Fibroblast of skin of scalp (primary cell): ENCODE measurements at regions not wholly inside any gene's neighbourhood (a gene's known extent, or its start where the extent isn't known, plus 50 kb on each side); places are given as distances from the start of the nearest gene placed in this dataset.

Experiments
- DNase-seq: peaks from one replicate; pipeline ENCODE4 v3.0.0-alpha.2; 2013

GRCh38 chr2:100222844-100223243 is 80.5 kb upstream of the AFF3 start:
- DNase-seq: no peak

GRCh38 chr2:100218552-100218951 is 76.2 kb upstream of the AFF3 start:
- no peak for DNase-seq

GRCh38 chr2:100217323-100217722 is 74.9 kb upstream of the AFF3 start:
- no peak for DNase-seq

- DNase-seq: no peak
These were observed 73.6 kb upstream of the AFF3 start for GRCh38 chr2:100216015-100216414.

GRCh38 chr2:100215371-100215770 is 73.0 kb upstream of the AFF3 start:
- DNase-seq: no peak

- no peak for DNase-seq
These were observed 72.0 kb upstream of the AFF3 start for GRCh38 chr2:100214265-100214971.

GRCh38 chr2:100213595-100213994 is 71.2 kb upstream of the AFF3 start:
- no peak for DNase-seq

- DNase-seq: no peak
These were observed 70.5 kb upstream of the AFF3 start for GRCh38 chr2:100212850-100213249.

- DNase-seq: no peak
These were observed 69.1 kb upstream of the AFF3 start for GRCh38 chr2:100211521-100211920.

GRCh38 chr2:100208141-100208770 is 65.9 kb upstream of the AFF3 start:
- peak; percentile 85 for DNase-seq

- no peak for DNase-seq
These were observed 65.1 kb upstream of the AFF3 start for GRCh38 chr2:100207411-100207885.

- no peak for DNase-seq
These were observed 64.4 kb upstream of the AFF3 start for GRCh38 chr2:100206731-100207255.

GRCh38 chr2:100205174-100205573 is 62.8 kb upstream of the AFF3 start:
- no peak for DNase-seq

GRCh38 chr2:100202567-100202966 is 60.2 kb upstream of the AFF3 start:
- no peak for DNase-seq

GRCh38 chr2:100200985-100201384 is 58.6 kb upstream of the AFF3 start:
- peak; percentile 59 for DNase-seq

- DNase-seq: no peak
These were observed 57.0 kb upstream of the AFF3 start for GRCh38 chr2:100199421-100199820.

- DNase-seq: no peak
These were observed 56.3 kb upstream of the AFF3 start for GRCh38 chr2:100198461-100199230.

- DNase-seq: peak; percentile 95
These were observed 55.3 kb upstream of the AFF3 start for GRCh38 chr2:100197631-100198153.

- DNase-seq: peak; percentile 80
These were observed 54.5 kb upstream of the AFF3 start for GRCh38 chr2:100196786-100197494.

GRCh38 chr2:100195942-100196341 is 53.6 kb upstream of the AFF3 start:
- DNase-seq: no peak

- no peak for DNase-seq
These were observed 52.6 kb upstream of the AFF3 start for GRCh38 chr2:100194951-100195350.

GRCh38 chr2:100193291-100193710 is 50.9 kb upstream of the AFF3 start:
- DNase-seq: no peak
